GM12878 (cell line): ENCODE measurements at regions not wholly inside any gene's neighbourhood (a gene's known extent, or its start where the extent isn't known, plus 50 kb on each side); places are given as distances from the start of the nearest gene placed in this dataset.

Source experiments
- CREB1 ChIP-seq: IDR thresholded peaks from 2 replicates; pipeline ENCODE4 v1.6.1; 2012; ENCODE audit warnings: low read depth, mild to moderate bottlenecking, inconsistent platforms
- FOXM1 ChIP-seq: IDR thresholded peaks from 2 replicates; pipeline ENCODE4 v1.6.1; 2012; ENCODE audit warnings: low read depth, mild to moderate bottlenecking, inconsistent platforms, low read length, moderate library complexity
- MYC ChIP-seq: IDR thresholded peaks from 2 replicates; pipeline ENCODE4 v1.6.1; 2011; ENCODE audit warnings: mild to moderate bottlenecking, low read length, moderate library complexity, inconsistent platforms; ENCODE audit not compliant: insufficient read depth, insufficient replicate concordance, insufficient read length, severe bottlenecking
- NFYA ChIP-seq: IDR thresholded peaks from 2 replicates; pipeline ENCODE4 v1.6.1; 2011; ENCODE audit warnings: low read depth, mild to moderate bottlenecking, low read length, improper control_type of control experiment, borderline replicate concordance
- RFX5 ChIP-seq: IDR thresholded peaks from 2 replicates; pipeline ENCODE4 v1.6.1; 2011; ENCODE audit warnings: low read depth, low read length, improper control_type of control experiment
- SIN3A ChIP-seq: IDR thresholded peaks from 2 replicates; pipeline ENCODE4 v1.6.1; 2012; ENCODE audit warnings: low read depth, low read length, improper control_type of control experiment
- SPI1 ChIP-seq: IDR thresholded peaks from 2 replicates; pipeline ENCODE4 v1.6.1; 2011; ENCODE audit warnings: low read depth, mild to moderate bottlenecking, low read length, moderate library complexity, borderline replicate concordance; ENCODE audit not compliant: insufficient read depth
- TF ChIP-seq, protein P1 (sequence below), 3 experiments: IDR thresholded peaks in 2 of 3; conservative IDR thresholded peaks in 1 of 3; 2 replicates each; pipeline ENCODE4 v1.5.1; 2011; ENCODE audit warnings: low read depth in 3 of 3, low read length in 3 of 3, mild to moderate bottlenecking in 3 of 3, control low read depth in 2 of 3, moderate library complexity in 2 of 3, inconsistent platforms in 1 of 3, mixed read lengths in 1 of 3; ENCODE audit not compliant: control insufficient read depth in 2 of 3, insufficient read depth in 1 of 3; ENCODE audit errors: extremely low read depth in 1 of 3

GRCh38 chr9:97747201-97747965, 50.2 kb upstream of the XPA start:
- TF ChIP-seq, protein P1, sequence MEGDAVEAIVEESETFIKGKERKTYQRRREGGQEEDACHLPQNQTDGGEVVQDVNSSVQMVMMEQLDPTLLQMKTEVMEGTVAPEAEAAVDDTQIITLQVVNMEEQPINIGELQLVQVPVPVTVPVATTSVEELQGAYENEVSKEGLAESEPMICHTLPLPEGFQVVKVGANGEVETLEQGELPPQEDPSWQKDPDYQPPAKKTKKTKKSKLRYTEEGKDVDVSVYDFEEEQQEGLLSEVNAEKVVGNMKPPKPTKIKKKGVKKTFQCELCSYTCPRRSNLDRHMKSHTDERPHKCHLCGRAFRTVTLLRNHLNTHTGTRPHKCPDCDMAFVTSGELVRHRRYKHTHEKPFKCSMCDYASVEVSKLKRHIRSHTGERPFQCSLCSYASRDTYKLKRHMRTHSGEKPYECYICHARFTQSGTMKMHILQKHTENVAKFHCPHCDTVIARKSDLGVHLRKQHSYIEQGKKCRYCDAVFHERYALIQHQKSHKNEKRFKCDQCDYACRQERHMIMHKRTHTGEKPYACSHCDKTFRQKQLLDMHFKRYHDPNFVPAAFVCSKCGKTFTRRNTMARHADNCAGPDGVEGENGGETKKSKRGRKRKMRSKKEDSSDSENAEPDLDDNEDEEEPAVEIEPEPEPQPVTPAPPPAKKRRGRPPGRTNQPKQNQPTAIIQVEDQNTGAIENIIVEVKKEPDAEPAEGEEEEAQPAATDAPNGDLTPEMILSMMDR (IDR thresholded peaks at IDR 0.05 in 2 of 3, conservative IDR thresholded peaks at IDR 0.05 in 1 of 3; ENCODE audit: control insufficient read depth in 2 of 3, extremely low read depth in 1 of 3, insufficient read depth in 1 of 3, low read depth in 3 of 3, low read length in 3 of 3) = no peak
- TF ChIP-seq RFX5 (no peak), CREB1 (no peak), SIN3A (no peak), MYC (no peak), NFYA (no peak), SPI1 (no peak), FOXM1 (no peak)
